ENCODE measurements at regions not wholly inside any gene's neighbourhood (a gene's known extent, or its start where the extent isn't known, plus 50 kb on each side); places are given as distances from the start of the nearest gene placed in this dataset.
"Not testable (repeated sequence)": the region's sequence is repeated elsewhere in the genome, so short reads cannot be mapped to it uniquely, and the experiment has no call there.

- H3K27ac ChIP-seq (ENCODE audit: low read length): no peak overlapping the region
- no peaks in the 10 kb centered on the region for H4K20me1 ChIP-seq (ENCODE audit: insufficient read depth, low read length)
- TF ChIP-seq CTCF (IDR thresholded peaks at IDR 0.05; ENCODE audit: low read depth, low read length) (peak; percentile 24; the same call in 1 of the 2 replicates), EZH2phosphoT487 (IDR thresholded peaks at IDR 0.05; ENCODE audit: low read depth) (no peak)
- H3K27me3 ChIP-seq (ENCODE audit: low read depth, low read length): no peaks in the 10 kb centered on the region
- H3K36me3 ChIP-seq (replicated peaks; ENCODE audit: low read depth, low read length): no peaks in the 10 kb centered on the region
- no peak overlapping the region for H3K9ac ChIP-seq (ENCODE audit: low read length)
- 0 out of 2 replicates have a peak, but pooled peaks cover 3% of the 10 kb centered on the region for H3K4me1 ChIP-seq (ENCODE audit: low read length)
- H3K79me2 ChIP-seq (ENCODE audit: low read length): no peaks in the 10 kb centered on the region
- no peak overlapping the region for H2AFZ ChIP-seq (ENCODE audit: low read depth, low read length)
- H3K4me2 ChIP-seq (ENCODE audit: low read length): no peak overlapping the region
- H3K9me3 ChIP-seq (ENCODE audit: insufficient read depth, low read length): no peaks in the 10 kb centered on the region; the same call in 1 of the 2 replicates
- H3K4me3 ChIP-seq (ENCODE audit: low read length): no peak overlapping the region
Measured at GRCh38 chr18:47658498-47658897, 272.0 kb downstream of the SMAD2 start.

GRCh38 chr18:47654988-47655387 lies 275.5 kb downstream of the SMAD2 start:
- H3K4me2 ChIP-seq (ENCODE audit: low read length): no peak overlapping the region
- H3K27me3 ChIP-seq (ENCODE audit: low read depth, low read length): no peaks in the 10 kb centered on the region
- H2AFZ ChIP-seq (ENCODE audit: low read depth, low read length): no peak overlapping the region
- H3K4me1 ChIP-seq (ENCODE audit: low read length): 0 out of 2 replicates have a peak, but pooled peaks cover 3% of the 10 kb centered on the region
- H3K36me3 ChIP-seq (replicated peaks; ENCODE audit: low read depth, low read length): no peaks in the 10 kb centered on the region
- H3K9me3 ChIP-seq (ENCODE audit: insufficient read depth, low read length): no peaks in the 10 kb centered on the region; the same call in 1 of the 2 replicates
- TF ChIP-seq CTCF (IDR thresholded peaks at IDR 0.05; ENCODE audit: low read depth, low read length) (no peak), EZH2phosphoT487 (IDR thresholded peaks at IDR 0.05; ENCODE audit: low read depth) (no peak)
- H4K20me1 ChIP-seq (ENCODE audit: insufficient read depth, low read length): no peaks in the 10 kb centered on the region
- no peak overlapping the region for H3K9ac ChIP-seq (ENCODE audit: low read length)
- H3K4me3 ChIP-seq (ENCODE audit: low read length): no peak overlapping the region
- no peaks in the 10 kb centered on the region for H3K79me2 ChIP-seq (ENCODE audit: low read length)
- no peak overlapping the region for H3K27ac ChIP-seq (ENCODE audit: low read length)

- H4K20me1 ChIP-seq (ENCODE audit: insufficient read depth, low read length): no peaks in the 10 kb centered on the region
- H3K79me2 ChIP-seq (ENCODE audit: low read length): no peaks in the 10 kb centered on the region
- no peak overlapping the region for H3K27ac ChIP-seq (ENCODE audit: low read length)
- H3K27me3 ChIP-seq (ENCODE audit: low read depth, low read length): no peaks in the 10 kb centered on the region
- H3K4me3 ChIP-seq (ENCODE audit: low read length): no peak overlapping the region
- H3K4me2 ChIP-seq (ENCODE audit: low read length): no peak overlapping the region
- H3K4me1 ChIP-seq (ENCODE audit: low read length): peaks cover 7% of the 10 kb centered on the region
- no peak overlapping the region for H3K9ac ChIP-seq (ENCODE audit: low read length)
- no peaks in the 10 kb centered on the region for H3K9me3 ChIP-seq (ENCODE audit: insufficient read depth, low read length)
- TF ChIP-seq EZH2phosphoT487 (IDR thresholded peaks at IDR 0.05; ENCODE audit: low read depth) (no peak), CTCF (IDR thresholded peaks at IDR 0.05; ENCODE audit: low read depth, low read length) (no peak)
- no peak overlapping the region for H2AFZ ChIP-seq (ENCODE audit: low read depth, low read length)
- H3K36me3 ChIP-seq (replicated peaks; ENCODE audit: low read depth, low read length): no peaks in the 10 kb centered on the region
Measured at GRCh38 chr18:47644896-47645295, 285.6 kb downstream of the SMAD2 start.

- H3K27me3 ChIP-seq (ENCODE audit: low read depth, low read length); H3K9ac ChIP-seq (ENCODE audit: low read length); H4K20me1 ChIP-seq (ENCODE audit: insufficient read depth, low read length); H3K4me3 ChIP-seq (ENCODE audit: low read length); H3K4me1 ChIP-seq (ENCODE audit: low read length); H3K79me2 ChIP-seq (ENCODE audit: low read length); H2AFZ ChIP-seq (ENCODE audit: low read depth, low read length); H3K9me3 ChIP-seq (ENCODE audit: insufficient read depth, low read length); H3K4me2 ChIP-seq (ENCODE audit: low read length); H3K36me3 ChIP-seq (replicated peaks; ENCODE audit: low read depth, low read length); H3K27ac ChIP-seq (ENCODE audit: low read length): not testable (repeated sequence)
Measured at GRCh38 chr18:47637551-47637950, 292.9 kb downstream of the SMAD2 start.

GRCh38 chr18:47635416-47635815 lies 295.0 kb downstream of the SMAD2 start:
- Histone ChIP-seq H3K27ac (ENCODE audit: low read length) (no peak overlapping the region), H2AFZ (ENCODE audit: low read depth, low read length) (no peak overlapping the region), H3K79me2 (ENCODE audit: low read length) (no peaks in the 10 kb centered on the region), H3K9ac (ENCODE audit: low read length) (no peak overlapping the region), H3K4me2 (ENCODE audit: low read length) (no peak overlapping the region), H3K36me3 (replicated peaks; ENCODE audit: low read depth, low read length) (no peaks in the 10 kb centered on the region), H3K4me1 (ENCODE audit: low read length) (no peaks in the 10 kb centered on the region), H3K27me3 (ENCODE audit: low read depth, low read length) (0 out of 2 replicates have a peak, but pooled peaks cover 3% of the 10 kb centered on the region), H4K20me1 (ENCODE audit: insufficient read depth, low read length) (no peaks in the 10 kb centered on the region), H3K4me3 (ENCODE audit: low read length) (no peak overlapping the region), H3K9me3 (ENCODE audit: insufficient read depth, low read length) (no peaks in the 10 kb centered on the region)
- no peak for TF ChIP-seq EZH2phosphoT487 (IDR thresholded peaks at IDR 0.05; ENCODE audit: low read depth)
- TF ChIP-seq CTCF (IDR thresholded peaks at IDR 0.05; ENCODE audit: low read depth, low read length): no peak
